Smooth muscle cell of the brain vasculature (primary cell): ENCODE measurements at regions not wholly inside any gene's neighbourhood (a gene's known extent, or its start where the extent isn't known, plus 50 kb on each side); places are given as distances from the start of the nearest gene placed in this dataset.

Experiments used
- DNase-seq: peaks from one replicate; pipeline ENCODE4 v3.0.0-alpha.2; 2012; ENCODE audit warnings: low read depth, low spot score

DNA sequence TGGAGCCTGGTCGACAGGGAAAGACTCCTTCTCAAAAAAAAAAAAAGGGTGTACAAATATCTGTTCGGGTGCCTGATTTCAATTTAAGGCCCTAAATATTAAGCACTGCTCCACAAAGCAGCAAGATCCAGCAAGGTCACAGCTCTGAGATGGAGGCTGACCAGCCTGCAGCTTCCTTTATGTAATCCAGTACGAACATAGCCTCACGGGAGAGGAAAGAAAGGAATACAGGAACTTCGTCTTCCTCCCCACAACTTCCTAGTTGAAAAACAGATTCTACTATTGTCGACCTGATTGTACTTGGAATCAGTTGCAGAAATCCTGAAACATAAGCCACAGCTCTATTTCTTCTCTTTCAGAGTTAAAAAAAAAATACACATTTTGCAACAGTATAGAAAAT, 53.5 kb upstream of the TBC1D9 start:
- DNase-seq = no peak

GRCh38 chr4:140808256-140808655, 52.1 kb upstream of the TBC1D9 start:
- no peak for DNase-seq

GRCh38 chr4:140807491-140808252, 51.5 kb upstream of the TBC1D9 start:
- DNase-seq = peak; percentile 31

GRCh38 chr4:140806163-140806562, 50.0 kb upstream of the TBC1D9 start:
- DNase-seq = no peak
